SK-N-SH treated with all-trans-retinoic acid at 6 μM for 48 hours (cell line): ENCODE measurements at regions not wholly inside any gene's neighbourhood (a gene's known extent, or its start where the extent isn't known, plus 50 kb on each side); places are given as distances from the start of the nearest gene placed in this dataset.

Experiments
- CSDC2 ChIP-seq: fragments of 250-450 bp; sonication (Bioruptor Pico); IDR thresholded peaks from 2 replicates; pipeline ENCODE4 v1.5.0; 2020; ENCODE audit warnings: mild to moderate bottlenecking, moderate library complexity
- CSRNP3 ChIP-seq: fragments of 250-450 bp; sonication (Bioruptor Pico); IDR thresholded peaks from 2 replicates; pipeline ENCODE4 v1.5.1; 2021; ENCODE audit warnings: mild to moderate bottlenecking, moderate library complexity
- ESRRG ChIP-seq: fragments of 250-450 bp; sonication (Bioruptor Pico); IDR thresholded peaks from 2 replicates; pipeline ENCODE4 v1.6.1; 2021; ENCODE audit warnings: mild to moderate bottlenecking
- ISL1 ChIP-seq: fragments of 250-450 bp; sonication (Bioruptor Pico); IDR thresholded peaks from 2 replicates; pipeline ENCODE4 v2.1.2; 2022; ENCODE audit warnings: mild to moderate bottlenecking, moderate library complexity
- PATZ1 ChIP-seq: fragments of 250-450 bp; sonication (Bioruptor Pico); IDR thresholded peaks from 2 replicates; pipeline ENCODE4 v1.8.0; 2020; ENCODE audit warnings: mild to moderate bottlenecking, moderate library complexity, borderline replicate concordance
- RARB ChIP-seq: fragments of 250-450 bp; sonication (Bioruptor Pico); IDR thresholded peaks from 2 replicates; pipeline ENCODE4 v1.8.0; 2021; ENCODE audit warnings: mild to moderate bottlenecking, moderate library complexity
- TSHZ2 ChIP-seq: fragments of 250-450 bp; sonication (Bioruptor Pico); IDR thresholded peaks from 2 replicates; pipeline ENCODE4 v1.5.0; 2020; ENCODE audit warnings: mild to moderate bottlenecking, moderate library complexity
- ZC3H10 ChIP-seq: fragments of 250-450 bp; sonication (Bioruptor Pico); IDR thresholded peaks from 2 replicates; pipeline ENCODE4 v1.5.1; 2021; ENCODE audit warnings: mild to moderate bottlenecking, moderate library complexity
- ZFP30 ChIP-seq: fragments of 450-650 bp; formaldehyde crosslinking; IDR thresholded peaks from 2 replicates; pipeline ENCODE4 v1.5.0; 2022; ENCODE audit warnings: mild to moderate bottlenecking, moderate library complexity
- ZNF70 ChIP-seq: fragments of 450-650 bp; formaldehyde crosslinking; IDR thresholded peaks from 2 replicates; pipeline ENCODE4 v1.5.0; 2020; ENCODE audit warnings: mild to moderate bottlenecking, moderate library complexity

GRCh38 chr7:96928965-96929364 lies 76.4 kb upstream of the DLX6 start:
- TF ChIP-seq ESRRG (CRISPR knock-in tag) (no peak), PATZ1 (CRISPR knock-in tag) (no peak), CSRNP3 (CRISPR knock-in tag) (no peak), ZC3H10 (CRISPR knock-in tag) (no peak), RARB (CRISPR knock-in tag) (no peak), TSHZ2 (CRISPR knock-in tag) (no peak), CSDC2 (no peak), ZFP30 (CRISPR knock-in tag) (no peak), ISL1 (CRISPR knock-in tag) (no peak), ZNF70 (CRISPR knock-in tag) (no peak)
